ENCODE measurements at regions not wholly inside any gene's neighbourhood (a gene's known extent, or its start where the extent isn't known, plus 50 kb on each side); places are given as distances from the start of the nearest gene placed in this dataset.
"Not testable (repeated sequence)": the region's sequence is repeated elsewhere in the genome, so short reads cannot be mapped to it uniquely, and the experiment has no call there.

DNA sequence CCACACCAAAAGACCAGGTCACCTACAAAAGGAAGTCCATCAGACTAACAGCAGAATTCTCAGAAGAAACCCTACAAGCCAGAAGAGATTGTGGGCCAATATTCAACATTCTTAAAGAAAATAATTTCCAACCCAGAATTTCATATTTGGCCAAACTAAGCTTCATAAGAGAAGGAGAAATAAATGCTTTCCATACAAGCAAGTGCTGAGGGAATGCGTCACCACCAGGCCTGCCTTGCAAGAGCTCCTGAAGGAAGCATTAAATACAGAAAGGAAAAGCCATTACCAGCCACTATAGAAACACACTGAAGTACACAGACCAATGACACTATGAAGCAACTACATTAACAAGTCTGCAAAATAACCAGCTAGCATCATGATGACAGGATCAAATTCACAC lies 209.0 kb downstream of the IPMK start:
- H3K9me3 Mint-ChIP-seq; H3K27me3 Mint-ChIP-seq; H3K36me3 Mint-ChIP-seq (ENCODE audit: low read depth); H3K4me1 Mint-ChIP-seq; POLR2A ChIA-PET; H3K27ac Mint-ChIP-seq; DNase-seq; CTCF ChIA-PET; H3K4me3 Mint-ChIP-seq: not testable (repeated sequence)

DNA sequence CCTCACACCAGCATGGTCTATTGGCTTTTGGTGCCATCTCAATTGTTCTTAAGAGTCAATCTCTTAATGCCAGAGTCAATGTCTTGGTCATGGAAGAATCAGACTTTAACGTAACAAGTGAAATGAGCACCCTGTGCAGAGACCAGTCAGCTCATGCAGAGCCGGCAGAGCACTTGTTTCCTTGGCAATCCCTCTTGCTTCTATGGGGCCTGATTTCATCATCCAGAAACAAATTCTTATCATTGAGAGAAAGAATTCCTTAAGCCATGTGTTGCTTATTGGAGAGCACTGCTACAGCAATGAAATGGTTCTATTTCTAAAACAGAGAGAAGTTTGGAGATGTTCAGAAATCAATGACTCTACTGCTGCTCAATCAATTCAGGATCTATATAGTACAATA lies 212.8 kb downstream of the IPMK start:
- H3K4me3 Mint-ChIP-seq, result no peak overlapping the region
- no peaks in the 10 kb centered on the region for H3K36me3 Mint-ChIP-seq (ENCODE audit: low read depth)
- no peak for DNase-seq
- ChIA-PET CTCF (no interaction called here), POLR2A (no interaction called here)
- H3K27me3 Mint-ChIP-seq, result peaks cover 3% of the 10 kb centered on the region
- H3K27ac Mint-ChIP-seq, result no peak overlapping the region
- no peaks in the 10 kb centered on the region for H3K4me1 Mint-ChIP-seq
- no peaks in the 10 kb centered on the region for H3K9me3 Mint-ChIP-seq

DNA sequence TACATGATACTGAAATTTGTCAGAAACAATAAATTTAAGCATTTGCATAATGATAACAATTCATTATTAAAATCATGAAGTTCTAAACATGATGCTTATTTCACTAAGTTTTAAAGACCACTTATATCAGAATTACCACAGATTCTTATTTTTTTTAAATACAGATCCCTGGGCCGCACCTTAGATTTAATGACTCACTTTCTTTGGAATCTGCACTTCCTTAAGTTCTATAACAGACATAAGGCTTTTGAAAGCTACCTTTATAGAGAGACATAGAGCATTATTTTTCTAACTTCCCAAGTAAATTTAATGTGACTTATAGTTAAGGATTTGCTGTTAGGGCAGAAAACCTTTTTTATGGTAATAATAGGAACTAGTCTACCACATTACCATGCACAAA lies 214.9 kb downstream of the IPMK start:
- CTCF ChIA-PET, result no interaction called here

DNA sequence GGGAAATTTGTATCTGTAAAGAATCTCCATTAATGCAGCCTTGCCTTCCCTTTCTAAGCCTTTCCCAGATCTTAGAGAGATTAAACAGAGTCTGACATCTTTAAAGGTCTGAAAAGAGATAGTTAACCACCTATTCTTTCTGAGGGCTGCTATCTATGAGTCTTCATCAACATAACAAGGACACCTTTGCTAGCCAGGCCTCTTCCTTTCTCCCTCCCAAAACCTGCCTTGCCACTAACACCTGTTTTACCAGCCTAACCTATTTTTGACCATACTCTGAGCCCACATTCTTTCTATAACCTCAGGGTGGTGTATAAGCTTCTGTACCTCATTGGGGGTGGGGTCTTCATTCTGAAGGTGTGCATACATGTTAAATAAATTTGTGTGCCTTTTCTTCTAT lies 217.1 kb downstream of the IPMK start:
- ChIA-PET POLR2A (no interaction called here), CTCF (no interaction called here)
- H3K4me3 Mint-ChIP-seq, result no peak overlapping the region
- no peaks in the 10 kb centered on the region for H3K27me3 Mint-ChIP-seq
- no peak for DNase-seq
- H3K4me1 Mint-ChIP-seq, result no peaks in the 10 kb centered on the region
- no peaks in the 10 kb centered on the region for H3K36me3 Mint-ChIP-seq (ENCODE audit: low read depth)
- H3K9me3 Mint-ChIP-seq, result no peaks in the 10 kb centered on the region
- no peak overlapping the region for H3K27ac Mint-ChIP-seq

More for the DNA sequence above, 214.9 kb downstream of the IPMK start:
- no peak overlapping the region for H3K4me3 Mint-ChIP-seq
- no peak overlapping the region for H3K27ac Mint-ChIP-seq
- no peaks in the 10 kb centered on the region for H3K36me3 Mint-ChIP-seq (ENCODE audit: low read depth)
- no peaks in the 10 kb centered on the region for H3K27me3 Mint-ChIP-seq
- POLR2A ChIA-PET, result no interaction called here
- no peaks in the 10 kb centered on the region for H3K4me1 Mint-ChIP-seq
- H3K9me3 Mint-ChIP-seq, result no peaks in the 10 kb centered on the region
- DNase-seq, result no peak

DNA sequence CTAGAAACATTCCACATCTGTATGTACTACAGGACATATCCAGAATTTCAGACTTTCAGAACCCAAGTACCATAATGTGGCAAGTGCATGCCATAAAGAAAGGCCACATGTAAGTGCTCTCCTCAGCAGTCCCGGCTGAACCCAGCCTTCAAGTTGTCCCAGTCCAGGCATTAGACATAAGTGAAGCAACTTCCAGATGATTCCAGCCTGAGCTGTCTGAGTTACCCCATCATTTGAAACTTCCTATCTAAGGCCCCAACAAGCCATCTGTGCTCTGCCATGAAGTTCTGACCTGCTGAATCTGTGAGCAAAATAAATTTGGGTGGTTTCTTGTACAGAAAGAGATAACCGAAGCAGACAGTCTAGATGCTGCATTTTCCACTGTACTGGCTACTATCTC lies 218.8 kb downstream of the IPMK start:
- Mint-ChIP-seq H3K27me3 (no peaks in the 10 kb centered on the region), H3K9me3 (no peaks in the 10 kb centered on the region), H3K36me3 (ENCODE audit: low read depth) (no peaks in the 10 kb centered on the region), H3K27ac (no peak overlapping the region), H3K4me3 (no peak overlapping the region), H3K4me1 (no peaks in the 10 kb centered on the region)
- ChIA-PET CTCF (no interaction called here), POLR2A (no interaction called here)
- DNase-seq, result no peak

DNA sequence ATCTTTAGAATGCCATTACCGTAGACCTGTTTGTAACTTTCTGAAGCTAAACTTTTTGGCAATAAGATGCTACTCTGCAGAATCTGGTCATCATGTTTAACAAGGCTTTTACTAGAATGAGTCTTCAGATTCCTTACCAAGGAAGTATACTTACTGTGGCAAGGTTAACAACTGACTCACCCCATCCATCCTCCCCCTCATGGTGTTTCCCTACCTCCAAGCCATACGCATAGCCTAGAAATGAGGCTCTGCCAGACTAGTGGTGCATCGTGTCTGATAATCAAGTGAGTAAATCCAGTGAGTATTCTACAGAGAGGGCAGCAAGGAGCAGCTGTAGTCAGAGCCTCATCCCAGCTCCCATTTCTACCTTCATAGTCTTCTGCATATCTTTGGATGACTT lies 223.6 kb downstream of the IPMK start:
- Mint-ChIP-seq H3K36me3 (ENCODE audit: low read depth) (no peaks in the 10 kb centered on the region), H3K27me3 (no peaks in the 10 kb centered on the region), H3K4me1 (no peaks in the 10 kb centered on the region), H3K4me3 (no peak overlapping the region), H3K9me3 (no peaks in the 10 kb centered on the region), H3K27ac (no peak overlapping the region)
- no peak for DNase-seq
- POLR2A ChIA-PET, result no interaction called here
- CTCF ChIA-PET, result no interaction called here

DNA sequence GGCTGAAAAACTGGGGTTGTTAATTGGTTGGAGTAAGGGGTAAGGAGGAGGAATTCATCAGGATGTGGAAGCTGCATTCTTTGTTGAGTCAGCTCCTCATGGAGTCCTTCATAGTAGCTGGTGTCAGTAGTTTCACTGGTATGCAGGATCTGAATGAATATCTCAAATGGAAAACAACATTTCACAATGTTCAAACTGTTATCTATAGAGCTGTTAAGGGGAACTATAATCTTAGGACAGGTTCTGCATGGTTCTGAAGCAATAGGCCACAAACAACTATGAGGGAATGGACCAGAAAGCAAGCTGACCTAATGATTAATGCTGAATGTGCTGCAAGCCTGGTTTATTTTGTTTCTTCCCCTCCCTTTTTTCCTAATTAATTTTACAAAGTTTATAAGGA lies 225.8 kb downstream of the IPMK start:
- ChIA-PET CTCF (no interaction called here), POLR2A (no interaction called here)
- H3K9me3 Mint-ChIP-seq, result no peaks in the 10 kb centered on the region
- no peaks in the 10 kb centered on the region for H3K4me1 Mint-ChIP-seq
- DNase-seq, result no peak
- no peaks in the 10 kb centered on the region for H3K27me3 Mint-ChIP-seq
- no peak overlapping the region for H3K27ac Mint-ChIP-seq
- H3K4me3 Mint-ChIP-seq, result no peak overlapping the region
- H3K36me3 Mint-ChIP-seq (ENCODE audit: low read depth), result no peaks in the 10 kb centered on the region

DNA sequence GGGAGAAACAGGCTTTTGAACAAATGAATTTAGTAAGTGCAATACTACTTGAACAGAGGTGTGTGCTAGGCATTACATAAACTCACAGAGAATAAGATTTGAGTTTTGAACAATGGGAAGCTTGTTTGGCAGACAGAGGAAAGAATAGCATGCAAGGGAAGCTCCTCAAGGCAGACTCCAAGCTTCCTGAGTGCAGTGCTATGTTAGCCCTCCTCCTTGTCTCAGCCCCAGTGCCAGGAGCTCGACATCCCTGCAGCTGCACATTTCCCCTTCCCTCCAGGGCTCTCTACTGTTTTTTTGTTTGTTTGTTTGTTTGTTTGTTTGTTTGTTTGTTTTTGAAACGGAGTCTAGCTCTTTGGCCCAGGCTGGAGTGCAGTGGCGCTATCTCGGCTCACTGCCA lies 237.5 kb downstream of the IPMK start:
- Mint-ChIP-seq H3K4me3 (no peak overlapping the region), H3K36me3 (ENCODE audit: low read depth) (no peaks in the 10 kb centered on the region), H3K4me1 (no peaks in the 10 kb centered on the region), H3K27me3 (no peaks in the 10 kb centered on the region), H3K27ac (no peak overlapping the region), H3K9me3 (no peaks in the 10 kb centered on the region)
- POLR2A ChIA-PET, result no interaction called here
- DNase-seq, result no peak
- CTCF ChIA-PET, result no interaction called here

DNA sequence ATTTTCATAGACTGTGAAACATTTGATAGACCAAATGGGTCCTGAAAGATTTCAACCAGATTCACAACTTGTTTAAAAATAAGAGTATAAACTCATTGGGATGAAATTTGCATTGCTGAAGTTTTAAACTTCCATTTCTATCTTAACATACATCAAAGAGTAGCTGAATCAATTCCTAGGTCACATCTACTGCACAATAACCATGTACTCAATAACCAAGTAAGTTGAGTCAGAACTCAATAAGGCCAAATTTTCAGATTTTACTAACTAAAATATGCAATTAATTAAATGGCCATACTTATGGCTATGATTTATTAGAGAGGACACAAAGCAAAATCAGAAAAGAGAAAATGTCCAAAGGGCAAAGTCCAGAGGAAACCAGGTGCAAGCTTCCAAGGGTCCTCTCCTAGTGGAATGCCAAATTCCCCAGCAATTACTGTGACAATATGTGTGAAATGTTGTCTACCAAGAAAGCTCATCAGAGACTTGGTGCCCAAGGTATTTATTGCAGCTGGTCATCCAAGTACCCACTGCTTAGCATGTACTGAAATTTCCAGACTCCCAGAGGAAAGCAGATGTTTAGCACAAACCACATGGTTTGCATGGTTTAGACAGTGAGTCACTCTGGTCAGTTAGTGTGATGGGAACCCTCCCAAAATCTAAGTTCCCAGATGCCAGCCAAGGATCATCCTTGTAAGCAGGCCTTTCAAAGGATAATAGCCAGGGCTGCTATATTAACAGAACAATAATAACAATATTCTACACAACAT lies 238.9 kb downstream of the IPMK start:
- Mint-ChIP-seq H3K9me3 (no peaks in the 10 kb centered on the region), H3K27me3 (no peaks in the 10 kb centered on the region), H3K27ac (no peak overlapping the region), H3K4me3 (no peak overlapping the region), H3K36me3 (ENCODE audit: low read depth) (no peaks in the 10 kb centered on the region), H3K4me1 (no peaks in the 10 kb centered on the region)
- ChIA-PET CTCF (no interaction called here), POLR2A (no interaction called here)
- DNase-seq, result no peak

DNA sequence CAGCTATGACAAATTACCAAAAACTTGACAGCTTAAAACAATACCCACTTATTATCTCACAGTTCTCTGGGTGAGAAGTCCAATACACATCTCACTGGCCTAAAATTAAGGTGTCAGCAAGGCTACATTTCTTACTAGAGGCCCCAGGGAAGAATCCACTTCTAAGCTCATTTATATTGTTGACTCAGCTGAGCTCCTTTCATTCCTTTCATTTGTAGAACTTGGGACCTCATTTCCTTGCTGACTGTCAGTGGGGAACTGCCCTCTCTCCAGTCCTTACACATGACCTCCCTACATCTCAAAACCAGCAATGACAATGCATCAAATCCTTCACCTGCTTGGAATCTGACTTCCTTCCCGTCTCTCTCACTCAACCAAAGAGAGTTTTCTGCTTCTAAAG lies 240.3 kb downstream of the IPMK start:
- Mint-ChIP-seq H3K27ac (no peak overlapping the region), H3K27me3 (no peaks in the 10 kb centered on the region), H3K36me3 (ENCODE audit: low read depth) (no peaks in the 10 kb centered on the region), H3K4me3 (no peak overlapping the region), H3K9me3 (peaks cover 2% of the 10 kb centered on the region), H3K4me1 (no peaks in the 10 kb centered on the region)
- POLR2A ChIA-PET, result no interaction called here
- CTCF ChIA-PET, result no interaction called here
- DNase-seq, result no peak

DNA sequence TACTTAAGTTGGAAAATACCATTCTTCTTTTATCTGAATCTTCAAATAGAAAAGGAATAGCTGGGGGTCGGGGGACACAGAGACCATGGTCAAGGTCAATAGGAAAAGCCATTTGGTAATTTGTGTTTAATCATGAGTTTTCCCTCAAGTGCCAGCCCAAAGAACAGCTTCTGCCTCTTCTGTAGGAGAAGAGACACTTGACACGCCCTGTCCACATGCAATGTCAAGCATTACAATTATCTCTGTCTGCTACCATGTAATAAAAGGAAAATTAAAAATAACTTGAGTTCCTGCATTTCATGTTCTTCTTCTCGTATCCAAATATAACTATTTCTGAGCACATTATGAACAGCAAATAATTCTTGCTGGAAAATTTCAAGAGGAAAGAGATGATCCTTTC lies 241.7 kb downstream of the IPMK start:
- Mint-ChIP-seq H3K27me3 (no peaks in the 10 kb centered on the region), H3K4me3 (no peak overlapping the region), H3K36me3 (ENCODE audit: low read depth) (no peaks in the 10 kb centered on the region), H3K4me1 (no peaks in the 10 kb centered on the region), H3K27ac (no peak overlapping the region), H3K9me3 (peaks cover 2% of the 10 kb centered on the region)
- POLR2A ChIA-PET, result no interaction called here
- CTCF ChIA-PET, result no interaction called here
- DNase-seq, result no peak

DNA sequence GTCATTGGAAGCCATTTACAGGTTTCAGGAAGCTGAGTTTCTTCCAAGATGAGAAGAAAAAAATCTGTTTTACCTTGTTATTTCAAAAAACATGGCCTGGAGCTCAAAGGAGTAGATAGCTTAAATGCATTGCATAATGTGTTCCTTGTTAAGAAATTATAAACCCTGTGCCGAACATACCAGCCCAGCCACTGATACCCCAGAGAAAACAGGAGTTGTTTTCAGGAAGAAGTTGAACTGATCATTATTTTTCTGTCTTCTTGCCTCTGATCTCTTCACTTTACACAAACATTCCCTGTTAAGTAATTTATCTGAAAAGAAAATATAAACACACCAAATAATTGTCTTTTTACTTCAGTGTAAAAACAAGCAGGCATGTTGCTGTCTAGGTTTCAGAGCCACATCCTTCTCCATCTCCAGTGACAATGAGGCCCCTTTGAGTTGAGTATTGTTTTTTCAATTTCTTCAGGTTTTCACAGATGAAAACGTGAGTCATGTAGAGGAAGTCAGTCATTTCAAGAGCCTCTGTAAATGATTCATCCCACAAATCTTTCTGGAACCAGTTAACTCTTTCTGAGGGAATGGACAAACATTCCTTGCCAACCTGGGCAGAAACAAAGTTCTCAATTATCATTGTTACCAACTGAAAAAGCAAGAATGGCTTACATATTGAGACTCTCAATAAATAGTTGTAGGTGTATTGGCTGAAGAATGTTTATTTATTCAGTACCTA lies 244.2 kb downstream of the IPMK start:
- POLR2A ChIA-PET, result no interaction called here
- CTCF ChIA-PET, result no interaction called here
- Mint-ChIP-seq H3K9me3 (peaks cover 5% of the 10 kb centered on the region), H3K4me3 (no peak overlapping the region), H3K27me3 (no peaks in the 10 kb centered on the region), H3K36me3 (ENCODE audit: low read depth) (no peaks in the 10 kb centered on the region), H3K27ac (no peak overlapping the region), H3K4me1 (peaks cover 4% of the 10 kb centered on the region)
- no peak for DNase-seq

DNA sequence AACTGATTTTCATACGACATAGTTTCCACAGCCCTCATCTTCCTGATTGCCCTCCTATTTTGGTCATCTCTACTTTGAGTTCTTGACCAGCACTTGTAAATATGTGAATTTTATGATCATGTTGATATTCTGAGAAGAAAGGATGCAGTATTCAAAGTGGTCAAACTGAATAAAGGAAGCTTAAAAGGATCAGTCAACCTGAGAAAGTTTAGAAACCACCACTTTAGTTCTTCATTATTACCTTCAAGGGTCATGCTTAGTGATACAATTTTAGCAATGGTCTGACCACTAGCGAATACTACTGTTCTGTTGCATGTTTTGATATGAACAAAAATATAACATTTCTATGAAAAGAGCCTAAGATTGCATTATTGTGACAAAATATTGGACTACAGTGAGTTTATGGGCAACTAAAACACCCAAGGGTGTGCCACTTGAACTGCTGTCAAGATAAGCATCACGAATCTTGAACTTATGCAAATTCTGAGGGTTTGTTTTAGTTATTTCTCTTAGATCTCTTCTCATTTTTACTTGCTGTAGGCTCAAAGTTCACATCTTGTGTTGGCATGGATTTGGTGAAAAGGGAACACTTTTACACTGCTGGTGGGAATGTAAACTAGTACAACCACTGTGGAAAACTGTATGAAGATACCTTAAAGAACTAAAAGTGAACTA lies 247.7 kb downstream of the IPMK start:
- H3K36me3 Mint-ChIP-seq (ENCODE audit: low read depth), result no peaks in the 10 kb centered on the region
- H3K27ac Mint-ChIP-seq, result no peak overlapping the region
- peaks cover 2% of the 10 kb centered on the region for H3K27me3 Mint-ChIP-seq
- peaks cover 5% of the 10 kb centered on the region for H3K9me3 Mint-ChIP-seq
- POLR2A ChIA-PET, result no interaction called here
- CTCF ChIA-PET, result no interaction called here
- no peak for DNase-seq
- H3K4me1 Mint-ChIP-seq, result peaks cover 4% of the 10 kb centered on the region
- no peak overlapping the region for H3K4me3 Mint-ChIP-seq
